GM19372 (cell line): ENCODE measurements at regions not wholly inside any gene's neighbourhood (a gene's known extent, or its start where the extent isn't known, plus 50 kb on each side); places are given as distances from the start of the nearest gene placed in this dataset.
A peak's percentile ranks its signal among the peaks of the same experiment; 100 is the strongest.

Experiments
- ATAC-seq: cut with Tn5 transposase; IDR thresholded peaks from one replicate; pipeline ENCODE4 v1.9.1; 2021; ENCODE audit warnings: mild to moderate bottlenecking, low read depth, moderate library complexity; ENCODE audit not compliant: unreplicated experiment

DNA sequence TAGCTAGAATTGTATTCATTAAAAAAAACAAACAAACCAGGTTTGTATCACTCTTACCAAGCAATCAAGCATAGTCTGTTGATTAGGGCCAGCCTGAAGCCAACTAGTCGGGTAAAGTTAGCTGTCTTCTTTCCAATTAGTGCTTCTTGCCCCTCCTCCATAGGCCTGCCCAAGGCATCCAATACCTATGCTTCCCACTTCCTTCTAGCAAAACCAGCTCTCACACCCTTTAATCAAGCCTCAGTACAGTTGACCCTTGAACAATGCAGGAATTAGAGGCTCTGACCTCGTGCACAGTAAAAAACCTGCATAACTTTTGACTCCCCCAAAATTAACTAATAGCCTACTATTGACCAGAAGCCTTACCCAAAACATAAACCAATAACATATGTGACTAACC lies 119.1 kb upstream of the DTNBP1 start:
- ATAC-seq, result no peak

DNA sequence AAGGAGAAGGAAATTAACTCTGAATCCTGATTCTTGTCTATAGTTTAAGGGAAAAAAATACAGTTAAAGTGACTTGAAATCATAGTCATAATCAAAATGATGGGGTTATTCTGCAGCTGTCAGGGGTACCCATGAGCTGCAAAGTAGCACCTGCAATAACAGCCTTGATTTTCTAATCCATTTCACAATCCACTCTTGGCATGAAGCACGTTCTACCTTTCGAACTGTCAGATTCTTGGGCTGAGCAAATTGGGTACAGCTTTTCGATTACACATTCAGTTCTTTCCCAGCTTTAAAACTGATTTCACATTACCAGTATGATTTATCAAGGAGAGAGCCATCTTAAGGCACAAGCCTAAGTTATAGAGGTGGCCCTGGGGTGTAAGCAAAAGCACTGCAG lies 118.5 kb upstream of the DTNBP1 start:
- ATAC-seq, result no peak

DNA sequence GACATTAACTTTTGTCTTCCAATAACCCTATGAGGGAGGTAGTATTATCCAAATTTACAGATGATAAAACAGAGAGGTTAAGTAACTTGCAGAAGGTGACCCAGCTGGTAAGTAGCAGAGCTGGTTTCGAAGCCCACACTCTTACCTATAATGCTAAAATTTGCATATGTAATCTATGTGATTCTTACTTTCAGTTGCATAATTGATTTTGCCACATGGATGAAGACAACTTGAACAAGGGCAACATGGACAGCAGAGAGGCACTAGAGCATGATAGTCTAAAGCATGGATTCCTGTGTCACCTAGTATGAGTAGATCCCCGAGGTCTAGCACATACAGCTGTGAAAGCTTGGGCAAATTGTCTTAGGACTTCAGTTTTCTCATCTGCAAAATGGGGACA lies 117.6 kb upstream of the DTNBP1 start:
- ATAC-seq, result no peak

DNA sequence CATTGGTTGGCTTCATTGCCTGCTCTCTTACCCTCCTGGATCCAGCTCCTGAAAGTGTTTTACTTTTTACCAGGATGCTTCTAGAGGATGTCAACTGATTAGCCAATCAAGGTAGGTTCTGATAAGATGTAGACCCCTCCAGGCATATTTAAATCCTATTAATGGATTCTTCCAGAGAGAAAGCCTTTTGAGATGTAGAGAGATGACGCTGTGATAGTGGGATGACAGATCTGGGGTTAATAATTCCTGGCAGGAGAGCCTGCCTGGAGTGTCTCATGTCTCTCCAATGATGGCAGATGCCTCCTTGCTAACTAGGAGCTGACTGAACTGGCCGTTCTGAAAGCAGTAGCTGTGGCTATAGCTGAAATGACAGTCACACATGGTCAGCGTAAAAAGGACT lies 116.9 kb upstream of the DTNBP1 start:
- no peak for ATAC-seq

DNA sequence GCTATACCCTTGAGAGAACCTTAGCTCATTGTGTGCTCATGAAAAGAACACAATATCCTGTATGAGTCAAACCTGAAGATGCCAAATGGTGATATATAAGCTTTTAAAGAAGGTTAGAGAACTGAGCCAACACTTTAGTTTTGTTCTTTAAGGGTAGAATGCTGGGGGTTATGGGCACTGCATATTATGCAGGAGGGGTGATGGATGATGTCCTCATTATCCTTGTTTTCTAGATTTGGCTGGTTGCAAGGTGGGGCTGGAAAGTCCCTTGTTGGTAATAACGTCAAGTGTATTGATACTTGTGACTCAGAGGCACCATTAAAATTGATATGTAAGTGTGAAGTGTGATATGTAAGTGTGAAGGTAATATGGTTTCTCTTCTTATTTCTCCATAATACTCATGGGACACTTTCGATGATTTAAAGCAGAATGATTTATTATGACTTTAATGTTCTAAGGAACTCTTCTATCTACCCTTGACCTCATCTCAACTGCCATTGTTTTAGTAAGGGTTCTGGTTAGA lies 113.7 kb upstream of the DTNBP1 start:
- no peak for ATAC-seq

DNA sequence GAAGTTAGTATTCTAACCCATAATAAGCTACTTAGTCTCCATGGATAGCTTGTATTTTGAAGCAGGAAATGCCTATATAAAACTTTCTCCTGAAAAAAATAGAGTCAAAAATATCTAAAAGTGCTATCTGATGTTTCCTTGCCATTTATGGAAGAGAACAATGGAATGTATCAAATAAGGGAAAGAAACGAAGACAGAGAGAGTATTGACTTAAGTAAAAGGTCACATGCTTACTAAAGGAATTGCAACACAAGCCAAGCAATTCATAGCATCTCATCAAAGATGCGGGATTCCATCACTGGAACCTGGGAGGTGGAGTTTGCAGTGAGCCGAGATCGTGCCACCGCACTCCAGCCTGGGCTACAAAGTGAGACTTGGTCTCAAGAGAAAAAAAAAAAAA lies 112.9 kb upstream of the DTNBP1 start:
- ATAC-seq, result no peak

DNA sequence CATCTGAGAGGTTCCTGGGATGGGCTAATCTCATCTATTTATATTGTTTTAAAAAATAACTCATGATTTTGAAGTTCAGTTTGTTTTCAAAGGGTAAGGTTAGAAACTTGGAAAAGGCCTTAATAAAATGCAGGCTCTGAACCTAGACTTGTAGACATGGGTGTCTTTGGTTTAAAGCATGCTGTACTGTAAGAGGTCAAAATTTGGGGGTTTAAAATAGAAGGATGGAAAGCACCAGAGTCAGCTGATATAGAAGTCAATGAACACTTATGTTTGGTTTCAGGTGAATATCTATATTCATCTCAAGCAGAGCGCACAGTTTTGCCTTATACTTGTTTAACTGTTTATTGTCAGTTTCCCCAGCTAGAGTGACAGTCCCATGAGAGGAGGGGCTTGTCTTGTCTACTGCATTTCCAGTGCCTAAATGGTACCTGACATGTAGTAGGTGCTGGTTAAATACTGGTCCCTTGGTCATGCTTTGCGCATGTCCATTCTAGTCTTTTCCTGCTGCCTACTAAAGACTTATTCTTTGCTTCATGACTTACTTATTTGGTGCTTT lies 112.3 kb upstream of the DTNBP1 start:
- no peak for ATAC-seq

DNA sequence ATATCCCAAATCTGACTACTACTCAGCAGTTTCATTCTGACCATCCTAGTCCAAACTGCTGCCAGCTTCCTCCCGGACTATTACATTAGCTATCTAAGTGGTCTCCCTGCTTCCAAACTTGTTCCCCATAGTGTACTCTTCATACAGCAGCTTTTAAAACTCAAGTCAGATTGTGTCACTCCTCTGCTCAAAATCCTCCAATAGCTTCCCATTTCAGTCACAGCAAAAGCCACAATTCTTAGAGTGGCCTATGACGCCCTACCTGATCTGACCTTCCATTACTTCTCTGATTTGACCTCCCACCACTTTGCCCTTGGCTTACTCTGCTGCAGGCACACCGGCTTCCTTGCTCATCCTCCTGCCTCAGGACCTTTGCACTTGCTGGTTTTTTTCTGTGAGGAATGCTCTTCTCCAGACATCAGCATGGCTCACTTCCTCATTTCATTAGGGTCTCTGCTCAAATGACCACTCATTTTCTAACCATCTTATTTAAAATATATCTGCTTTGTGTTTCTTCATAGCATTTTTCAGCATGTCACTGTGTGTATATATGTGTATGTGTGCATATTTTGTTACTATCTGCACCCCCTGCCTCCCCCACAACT lies 111.1 kb upstream of the DTNBP1 start:
- no peak for ATAC-seq

DNA sequence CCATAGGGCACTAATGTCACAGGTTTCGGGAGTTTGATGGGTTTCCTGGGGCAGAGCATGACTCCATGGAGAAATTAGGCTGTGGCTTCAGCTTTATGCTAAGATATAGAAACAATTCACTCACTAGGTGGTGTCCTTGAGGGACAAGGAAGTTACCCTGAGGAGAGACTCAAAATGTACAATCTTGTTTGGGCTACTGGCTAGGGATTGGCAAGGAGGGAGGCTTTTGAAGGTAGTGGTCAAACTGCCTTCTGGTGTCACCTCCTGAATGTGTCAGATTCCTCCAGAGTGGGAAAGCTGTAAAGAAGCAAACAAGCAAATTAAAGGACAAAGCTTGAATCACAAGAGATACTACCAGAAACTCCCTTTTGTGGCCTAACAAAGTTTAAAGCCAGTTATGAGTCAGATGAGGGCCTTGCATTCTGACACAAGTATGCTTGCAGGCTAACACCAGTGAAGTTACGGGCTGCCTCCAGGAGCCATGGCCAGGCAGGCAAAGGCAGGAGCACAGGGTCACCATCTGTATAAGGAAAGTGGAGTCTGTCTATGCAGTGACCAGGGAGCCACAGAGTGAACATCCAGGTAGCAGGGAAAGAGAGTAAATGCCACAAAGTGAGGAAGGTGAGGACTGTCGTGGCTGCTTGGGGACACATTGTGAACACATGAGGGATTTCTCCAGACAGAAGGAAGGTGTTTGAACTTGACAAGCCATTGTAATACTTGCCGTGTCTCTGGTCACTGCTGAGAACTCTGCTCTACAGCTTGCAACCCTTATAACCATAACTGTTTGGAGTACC lies 107.7 kb upstream of the DTNBP1 start:
- ATAC-seq, result peak; percentile 82

DNA sequence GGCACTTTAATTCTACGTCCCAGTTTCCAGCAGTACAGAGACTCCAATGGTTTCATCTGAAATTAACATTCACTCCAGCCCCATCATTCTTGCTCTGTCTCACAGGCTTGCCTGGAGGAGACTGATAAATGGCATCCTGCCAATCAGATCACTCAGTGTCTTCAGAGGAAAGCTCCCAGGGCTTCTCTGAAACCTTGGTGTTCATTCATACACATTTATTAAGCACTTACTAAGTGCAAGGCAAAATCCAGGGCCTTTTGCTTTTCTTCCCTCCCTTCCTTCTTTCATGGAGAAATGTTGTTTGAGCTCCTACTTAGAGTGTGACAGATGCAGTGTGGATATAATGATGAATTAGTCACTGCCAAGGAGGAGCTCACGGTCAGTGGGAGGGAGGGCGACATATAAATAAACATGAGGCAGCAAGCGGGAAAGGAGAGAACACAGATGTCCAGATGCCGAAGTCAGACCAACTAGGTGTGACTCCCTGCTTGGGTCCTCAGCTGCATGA lies 106.7 kb upstream of the DTNBP1 start:
- no peak for ATAC-seq

DNA sequence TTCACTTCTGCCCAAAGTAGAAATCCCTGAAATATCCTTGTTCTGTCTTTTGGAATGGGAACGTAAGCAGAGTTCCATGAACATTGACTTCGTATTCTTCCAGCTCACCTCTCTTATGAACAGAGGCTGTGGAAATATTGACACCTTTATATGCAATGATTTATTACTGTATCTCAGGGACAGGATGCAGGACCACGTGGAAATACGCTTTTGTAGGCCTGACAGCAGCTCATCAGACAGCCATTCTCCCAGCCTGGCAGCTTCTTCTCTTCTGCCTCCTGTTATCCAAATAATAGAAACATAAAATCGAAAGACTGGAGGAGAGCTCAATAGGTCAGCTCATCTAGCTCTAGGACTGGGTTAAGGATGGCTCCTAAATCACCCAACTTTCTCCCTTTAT lies 106.2 kb upstream of the DTNBP1 start:
- no peak for ATAC-seq

DNA sequence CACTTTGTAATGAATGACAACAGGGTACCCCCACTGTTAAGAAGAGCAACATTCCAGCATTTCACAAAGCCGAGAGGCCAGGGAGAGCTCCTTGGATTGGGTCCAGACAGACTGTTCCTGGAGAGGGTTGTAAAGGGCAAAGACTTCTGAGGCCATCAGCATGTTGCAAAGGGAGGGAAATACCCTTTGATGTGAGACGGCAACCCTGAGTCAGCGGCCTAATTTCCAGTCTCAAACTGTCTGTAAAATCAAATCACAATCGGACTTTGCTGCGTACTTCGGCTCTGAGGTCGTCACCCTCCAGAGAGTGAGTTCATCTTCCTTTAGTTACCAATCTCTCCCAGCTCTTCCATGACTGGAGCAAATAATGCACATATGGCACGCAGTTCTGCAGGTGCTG lies 101.0 kb upstream of the DTNBP1 start:
- ATAC-seq, result no peak

DNA sequence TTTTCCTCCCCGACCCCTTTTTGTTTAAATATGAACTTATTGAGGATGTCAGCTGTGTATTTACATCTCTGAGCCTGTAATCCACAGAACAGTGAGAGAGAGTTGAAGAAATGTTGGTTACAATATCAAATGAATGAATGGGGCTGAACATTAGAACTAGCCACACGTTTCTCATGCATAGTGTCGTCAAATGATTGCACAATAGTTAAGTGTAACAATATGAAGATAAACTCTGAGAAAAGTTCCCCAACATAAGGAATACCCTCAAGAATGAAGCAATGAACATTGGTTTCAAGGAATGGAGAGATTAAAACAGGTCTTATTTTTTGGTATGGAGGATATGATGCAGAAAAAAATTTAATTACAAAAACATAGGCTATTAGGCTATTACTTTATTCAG lies 100.5 kb upstream of the DTNBP1 start:
- ATAC-seq, result no peak

DNA sequence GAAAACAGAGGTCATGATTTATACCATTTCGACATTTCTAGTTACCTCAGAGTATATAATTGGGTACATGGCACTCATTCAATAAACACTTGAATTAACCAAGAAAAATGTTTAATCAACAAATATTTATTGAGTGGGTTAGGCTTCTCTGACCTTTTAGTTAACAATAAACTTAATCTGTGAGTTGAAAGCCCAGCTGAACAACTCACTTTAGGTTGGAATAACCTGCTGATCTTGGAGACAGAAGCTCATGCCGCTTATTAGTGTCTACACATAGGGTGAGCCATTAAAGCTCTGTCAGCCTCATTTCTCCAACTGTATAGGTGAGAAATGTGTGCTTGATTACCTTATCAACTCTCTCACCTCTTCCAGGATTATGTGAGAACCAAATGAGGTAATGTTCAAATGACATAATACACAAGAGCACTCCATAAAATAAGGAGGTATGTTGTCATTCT lies 98.2 kb upstream of the DTNBP1 start:
- no peak for ATAC-seq

DNA sequence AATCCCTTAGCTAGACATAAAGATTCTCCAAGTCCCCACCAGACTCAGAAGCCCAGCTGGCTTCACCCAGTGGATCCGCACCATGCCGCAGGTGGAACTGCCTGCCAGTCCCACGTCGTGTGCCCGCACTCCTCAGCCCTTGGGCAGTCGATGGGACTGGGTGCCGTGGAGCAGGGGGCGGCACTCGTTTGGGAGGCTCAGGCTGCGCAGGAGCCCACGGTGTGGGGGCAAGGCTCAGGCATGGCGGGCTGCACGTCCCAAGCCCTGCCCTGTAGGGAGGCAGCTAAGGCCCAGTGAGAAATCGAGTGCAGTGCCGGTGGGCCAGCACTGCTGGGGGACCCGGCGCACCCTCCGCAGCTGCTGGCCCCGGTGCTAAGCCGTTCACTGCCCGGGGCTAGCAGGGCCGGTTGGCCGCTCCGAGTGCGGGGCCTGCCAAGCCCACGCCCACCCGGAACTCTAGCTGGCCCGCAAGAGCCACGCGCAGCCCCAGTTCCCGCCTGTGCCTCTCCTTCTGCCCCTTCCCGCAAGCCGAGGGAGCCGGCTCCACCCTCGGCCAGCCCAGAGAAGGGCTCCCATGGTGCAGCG lies 95.9 kb upstream of the DTNBP1 start:
- no peak for ATAC-seq

DNA sequence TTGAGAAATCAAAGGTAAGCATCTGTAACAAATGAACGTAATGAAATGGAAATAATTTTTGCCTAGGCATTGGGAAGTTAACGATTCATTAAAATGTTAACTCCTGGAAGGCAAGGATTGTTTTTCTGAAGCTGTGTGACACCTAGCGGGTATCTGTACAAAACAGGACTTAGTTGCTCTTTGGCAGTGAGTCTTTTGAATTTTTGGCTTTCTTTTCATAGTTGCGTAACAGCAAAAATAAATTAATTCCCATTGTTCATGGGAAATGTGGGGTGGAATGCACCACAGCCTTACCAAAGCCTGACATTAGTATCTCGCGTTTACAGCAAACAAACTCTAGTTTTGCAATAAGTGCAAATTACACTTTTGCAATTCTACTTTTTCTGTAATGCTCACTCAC lies 92.7 kb upstream of the DTNBP1 start:
- ATAC-seq, result no peak

DNA sequence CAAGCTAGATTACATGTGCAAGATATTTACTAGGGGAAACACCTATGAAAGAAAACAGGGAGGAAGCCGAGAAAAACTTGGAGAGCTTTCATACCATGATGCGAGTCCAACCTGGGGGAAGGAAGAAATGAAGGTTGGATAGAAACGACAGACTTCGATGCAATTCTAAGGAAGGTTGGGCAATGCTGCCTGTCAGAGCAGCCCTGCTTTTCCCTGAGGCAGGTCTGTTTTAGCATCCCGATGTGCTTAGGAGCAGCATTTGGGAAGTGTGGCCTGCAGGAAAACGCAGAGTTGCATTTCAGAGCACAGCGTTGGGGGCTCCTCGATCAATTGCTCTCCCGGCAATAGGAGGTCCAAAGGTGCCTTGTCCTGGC lies 91.9 kb upstream of the DTNBP1 start:
- ATAC-seq, result no peak

DNA sequence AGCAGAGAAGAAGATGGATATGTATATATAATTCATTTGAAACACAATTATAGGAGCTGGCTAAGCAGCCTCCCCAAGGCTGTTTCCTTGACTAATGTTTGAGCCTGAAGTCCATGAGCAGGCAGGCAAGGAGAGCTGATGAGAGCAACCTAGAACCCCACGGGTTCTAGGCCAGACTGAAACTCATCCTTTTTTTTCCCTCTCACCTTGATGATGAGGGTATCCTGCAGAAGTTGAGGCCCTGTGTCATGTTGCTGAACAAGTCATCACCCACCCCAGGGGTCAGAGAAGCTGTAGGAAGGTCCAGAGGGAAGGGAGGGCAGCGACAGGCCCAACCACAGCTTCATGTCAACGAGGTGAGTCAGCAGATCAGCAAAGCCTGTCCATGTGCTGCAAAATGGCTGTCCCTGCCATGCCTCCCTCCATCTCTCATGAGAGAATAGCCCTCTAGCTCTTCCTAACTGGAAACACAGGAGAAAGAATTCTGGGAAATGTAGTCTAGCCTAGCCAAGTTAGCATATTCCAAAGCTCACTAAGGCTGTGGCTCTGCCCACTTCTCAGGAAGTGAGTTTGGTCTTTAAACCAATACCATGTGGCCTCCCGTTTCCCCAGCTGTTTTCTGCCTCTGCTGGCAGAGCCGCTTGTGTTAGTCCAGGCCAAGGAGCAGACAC lies 91.3 kb upstream of the DTNBP1 start:
- no peak for ATAC-seq

DNA sequence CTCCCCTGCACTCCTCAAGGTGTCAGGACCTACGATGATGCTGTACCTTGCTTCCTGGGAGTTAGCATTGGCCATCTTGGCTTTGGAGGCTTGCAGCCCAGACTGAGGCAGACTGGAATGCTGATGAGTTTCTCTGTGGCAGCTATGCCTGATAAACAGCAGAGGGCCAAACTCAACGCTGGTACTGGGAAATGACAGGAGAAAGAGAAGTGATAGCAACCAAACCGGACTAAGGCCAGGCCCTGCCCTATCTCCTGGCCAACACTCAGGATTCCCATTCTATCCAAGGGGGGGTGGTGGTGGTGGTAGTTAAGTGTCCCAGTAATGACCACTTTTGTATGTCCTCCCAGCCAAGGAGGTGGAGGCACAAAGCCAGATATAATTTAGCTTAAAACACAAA lies 90.0 kb upstream of the DTNBP1 start:
- no peak for ATAC-seq

DNA sequence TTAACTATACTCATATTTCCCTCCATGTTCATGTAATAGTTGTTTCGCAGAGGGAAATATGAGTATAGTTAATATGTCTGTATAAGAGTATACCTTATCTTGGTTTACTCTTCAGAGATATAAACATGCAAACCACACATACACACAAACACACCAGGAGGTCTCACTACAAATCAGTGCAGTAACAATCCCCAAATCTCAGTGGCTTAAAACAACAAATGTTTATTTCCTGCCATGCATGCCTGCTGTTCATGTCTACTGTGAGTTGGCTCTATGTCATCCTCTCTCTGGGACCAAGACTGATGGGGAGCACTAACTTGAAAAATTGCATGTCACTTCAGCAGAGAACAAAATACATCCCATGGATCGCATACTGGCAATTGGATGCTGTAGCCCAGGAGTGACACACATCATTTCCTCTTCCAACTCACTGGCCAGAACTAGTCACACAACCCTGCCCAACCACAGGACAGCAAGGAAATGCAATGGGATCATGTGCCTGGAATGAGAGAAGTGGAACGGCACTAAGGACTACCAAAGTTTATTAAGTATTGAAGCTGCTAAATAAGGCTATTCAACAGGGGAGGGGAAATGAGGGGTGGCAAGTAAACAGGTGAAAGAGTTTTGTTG lies 89.0 kb upstream of the DTNBP1 start:
- no peak for ATAC-seq
